HG03565 (cell line): ENCODE measurements at regions not wholly inside any gene's neighbourhood (a gene's known extent, or its start where the extent isn't known, plus 50 kb on each side); places are given as distances from the start of the nearest gene placed in this dataset.
A peak's percentile ranks its signal among the peaks of the same experiment; 100 is the strongest.
"Not testable (repeated sequence)": the region's sequence is repeated elsewhere in the genome, so short reads cannot be mapped to it uniquely, and the experiment has no call there.

Experiments used
- ATAC-seq: cut with Tn5 transposase; IDR thresholded peaks from one replicate; pipeline ENCODE4 v1.9.1; 2021; ENCODE audit warnings: mild to moderate bottlenecking, moderate library complexity; ENCODE audit not compliant: unreplicated experiment

DNA sequence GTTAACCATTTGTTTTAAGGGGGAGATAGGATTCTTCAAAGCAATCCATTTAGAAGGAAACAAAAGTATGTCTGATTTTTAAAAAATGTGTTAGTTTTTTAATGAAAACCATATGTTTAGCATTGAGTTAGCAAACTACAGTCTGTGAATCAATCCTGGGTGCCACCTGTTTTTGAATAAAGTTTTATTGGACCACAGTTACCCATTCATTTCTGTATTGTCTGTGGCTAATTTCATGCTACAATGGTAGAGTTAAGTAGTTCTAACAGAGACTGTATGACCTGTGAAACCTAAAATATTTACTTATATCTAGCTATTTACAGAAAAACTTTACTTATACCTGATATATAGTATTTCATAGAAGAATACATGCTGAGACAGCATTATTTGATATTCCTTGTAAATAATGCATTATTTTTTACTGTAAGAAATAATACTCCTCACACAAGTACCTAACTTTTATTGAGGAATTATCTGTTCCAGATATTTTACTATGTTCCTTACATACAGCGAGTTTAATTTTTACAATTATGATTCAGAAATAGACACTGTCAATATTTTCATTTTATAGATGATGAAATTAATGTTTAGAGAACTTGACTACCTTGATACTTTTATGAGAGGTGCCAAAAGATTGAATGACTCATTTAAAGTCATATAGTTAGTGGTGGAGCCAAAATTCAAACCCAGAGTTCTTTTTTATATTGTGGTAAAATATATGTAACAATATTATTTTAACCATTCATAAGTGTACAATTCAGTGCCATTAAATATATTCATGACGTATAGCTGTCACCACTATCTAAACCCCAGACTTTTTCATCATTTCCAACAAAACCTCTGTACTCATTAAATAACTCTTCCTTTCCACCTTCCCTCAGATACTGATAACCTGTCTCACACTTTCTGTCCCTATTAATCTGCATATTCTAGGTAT lies 122.0 kb downstream of the GLUD2 start:
- ATAC-seq, result no peak

GRCh38 chrX:121172703-121173102 lies 125.3 kb downstream of the GLUD2 start:
- ATAC-seq, result no peak

DNA sequence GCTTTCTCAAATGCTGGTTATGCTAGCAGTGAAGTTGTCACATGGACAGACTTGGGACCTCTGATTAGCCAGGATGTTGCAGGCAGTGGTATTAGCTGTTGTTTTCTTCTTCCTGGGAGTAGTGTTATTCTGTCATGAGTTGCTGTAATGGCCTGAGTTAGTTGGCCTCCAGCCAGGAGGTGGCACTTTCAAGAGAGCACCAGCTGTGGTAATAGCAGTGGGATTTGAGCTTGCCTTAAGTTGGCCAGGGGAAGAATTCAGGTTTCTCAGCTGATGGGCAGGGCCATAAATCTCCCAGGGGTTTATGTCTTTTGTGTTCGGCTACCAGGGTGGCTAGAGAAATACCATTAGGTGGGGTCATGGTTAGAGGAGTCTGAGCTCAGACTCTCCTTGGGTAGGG lies 132.6 kb downstream of the GLUD2 start:
- no peak for ATAC-seq

- no peak for ATAC-seq
Observed at GRCh38 chrX:121191779-121192178, 144.4 kb downstream of the GLUD2 start.

DNA sequence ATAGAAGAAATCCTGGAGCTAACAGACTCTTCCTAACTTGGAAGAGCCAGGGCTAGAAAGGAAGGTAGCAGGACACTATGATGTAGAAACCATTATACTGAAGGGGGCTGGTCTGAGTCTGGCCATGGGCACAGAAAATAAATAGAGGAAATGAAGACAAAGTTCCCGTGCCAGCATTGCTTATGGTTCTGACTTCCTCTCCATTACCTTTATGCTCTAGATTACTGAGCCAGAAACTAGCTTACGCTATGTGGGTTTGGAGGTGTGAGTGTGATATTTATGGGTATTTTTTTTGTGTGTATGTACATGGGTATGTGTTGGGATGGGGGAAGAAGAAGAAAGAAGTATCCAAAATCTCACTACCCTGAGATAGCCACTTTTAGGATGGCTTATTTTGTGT lies 148.3 kb downstream of the GLUD2 start:
- no peak for ATAC-seq

DNA sequence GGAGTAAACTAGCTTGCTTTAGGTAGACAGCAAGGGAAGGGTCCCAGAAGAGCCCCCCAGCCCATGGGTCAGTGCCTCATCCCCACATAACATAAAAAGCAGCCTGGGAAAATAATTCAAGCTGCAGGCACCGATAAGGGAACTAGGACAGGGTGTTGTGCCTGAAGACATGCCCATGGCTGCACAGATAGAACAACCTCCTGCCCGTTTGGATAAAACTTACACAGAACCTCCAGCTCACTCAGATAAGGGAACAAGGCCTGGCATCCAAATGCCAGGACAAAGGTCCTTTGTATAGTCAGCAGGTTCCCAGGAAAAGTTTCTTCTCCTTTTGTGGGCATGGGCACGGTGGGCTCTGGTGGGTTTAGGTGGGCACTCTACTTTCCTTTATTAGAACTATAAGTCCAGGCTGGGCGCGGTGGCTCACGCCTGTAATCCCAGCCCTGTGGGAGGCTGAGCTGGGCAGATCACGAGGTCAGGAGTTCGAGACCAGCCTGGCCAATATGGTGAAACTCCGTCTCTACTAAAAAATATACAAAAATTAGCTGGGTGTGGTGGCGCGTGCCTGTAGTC lies 149.5 kb downstream of the GLUD2 start:
- ATAC-seq, result not testable (repeated sequence)

GRCh38 chrX:121208563-121208962 lies 161.2 kb downstream of the GLUD2 start:
- ATAC-seq, result no peak

DNA sequence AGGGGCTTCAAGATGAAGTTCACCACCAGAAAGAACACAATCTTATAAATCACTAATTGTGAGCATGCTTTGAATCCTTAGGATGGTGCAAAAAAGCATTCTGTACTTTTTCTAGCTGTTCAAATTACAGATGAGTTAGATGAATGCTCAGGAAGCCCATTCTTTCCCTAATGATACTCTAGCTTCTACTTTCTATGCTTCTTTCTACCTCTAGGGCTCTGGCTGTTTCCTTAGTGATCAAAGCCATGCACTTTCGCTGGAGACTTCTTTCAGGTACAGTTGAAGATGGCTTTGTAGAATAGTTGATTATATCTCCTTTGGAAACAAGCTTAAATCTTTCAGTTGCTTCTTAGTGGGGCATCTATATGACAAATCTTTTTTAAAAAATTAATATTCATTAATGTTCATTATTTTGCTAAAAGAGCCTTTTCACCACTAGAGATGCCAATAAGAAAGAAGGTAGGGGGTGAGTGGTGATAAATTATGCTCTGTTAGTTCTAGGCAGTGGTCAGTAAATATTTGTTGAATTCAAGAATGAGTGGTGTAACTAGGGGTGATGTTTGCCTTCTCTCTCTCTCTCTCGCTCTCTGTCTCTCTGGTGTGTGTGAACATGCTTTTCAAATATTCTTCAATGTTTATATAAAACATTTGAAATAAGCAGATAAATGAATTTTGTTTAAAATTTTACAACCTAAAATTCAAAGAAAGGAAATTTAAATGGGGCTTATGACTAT lies 169.4 kb downstream of the GLUD2 start:
- no peak for ATAC-seq

GRCh38 chrX:121221322-121221977 lies 174.0 kb downstream of the GLUD2 start:
- no peak for ATAC-seq

- ATAC-seq, result no peak
Observed at GRCh38 chrX:121227888-121228287, 180.5 kb downstream of the GLUD2 start.

GRCh38 chrX:121231566-121232358 lies 184.4 kb downstream of the GLUD2 start:
- no peak for ATAC-seq

- no peak for ATAC-seq
Observed at GRCh38 chrX:121236040-121236439, 188.6 kb downstream of the GLUD2 start.

GRCh38 chrX:121238093-121238492 lies 190.7 kb downstream of the GLUD2 start:
- ATAC-seq, result no peak

GRCh38 chrX:121244511-121244910 lies 197.1 kb downstream of the GLUD2 start:
- no peak for ATAC-seq

DNA sequence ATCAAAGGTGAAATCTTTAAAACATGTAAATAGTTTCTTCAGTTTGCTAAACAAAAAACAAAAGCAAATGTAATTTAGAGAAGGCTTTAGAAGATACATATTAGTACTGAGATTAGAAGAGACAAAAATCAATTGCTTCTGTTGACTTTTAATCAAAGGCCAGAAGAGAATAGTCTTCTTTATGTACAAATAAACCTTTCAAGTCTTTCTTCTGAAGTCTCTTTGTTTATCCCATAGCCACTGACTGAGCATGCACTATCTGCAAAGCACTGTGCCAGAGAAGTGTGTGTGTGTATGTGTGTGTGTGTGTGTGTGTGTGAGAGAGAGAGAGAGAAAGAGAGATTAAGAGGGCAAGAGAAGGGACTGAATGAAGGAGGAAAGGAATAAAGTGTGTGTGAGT lies 198.4 kb downstream of the GLUD2 start:
- no peak for ATAC-seq

- ATAC-seq, result no peak
Observed at GRCh38 chrX:121254336-121254735, 206.9 kb downstream of the GLUD2 start.

- no peak for ATAC-seq
Observed at GRCh38 chrX:121256647-121257046, 209.2 kb downstream of the GLUD2 start.

DNA sequence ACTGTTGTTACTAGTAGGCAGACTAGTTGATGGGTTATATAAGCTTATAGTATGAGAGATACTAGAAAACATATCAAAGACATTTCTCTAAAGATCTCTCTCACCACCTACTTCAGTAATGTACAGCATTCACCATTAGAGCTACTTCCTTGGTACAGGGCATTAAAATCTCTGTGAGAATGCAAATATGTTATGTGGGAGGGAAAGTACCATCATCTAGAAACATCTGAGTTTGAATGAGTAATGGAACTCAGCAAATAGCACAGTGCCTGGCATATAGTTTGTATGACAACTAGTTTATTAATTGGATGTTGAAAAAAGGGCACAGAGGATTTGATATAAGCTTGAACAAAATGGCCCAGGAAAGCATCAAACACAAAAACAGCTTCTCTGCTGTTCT lies 211.1 kb downstream of the GLUD2 start:
- ATAC-seq, result peak; percentile 55

DNA sequence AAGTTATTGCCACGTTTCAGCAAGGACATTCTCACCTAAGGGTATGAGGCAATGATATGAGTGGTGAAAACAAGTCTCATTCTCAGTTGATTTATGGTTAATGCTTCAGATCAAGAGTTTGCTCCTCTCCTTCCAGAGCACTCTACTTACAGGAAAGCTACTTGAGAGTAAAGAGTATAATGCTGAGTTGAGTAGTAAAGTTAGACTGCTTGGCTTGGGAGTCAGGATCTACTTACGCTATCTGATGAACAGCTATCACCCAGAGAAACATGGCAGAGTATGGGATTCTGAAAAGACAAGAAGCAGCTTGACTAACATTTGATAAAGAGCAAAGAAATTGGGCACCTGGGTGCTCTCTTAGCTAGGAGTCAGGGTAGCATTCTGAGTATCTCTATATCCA lies 211.8 kb downstream of the GLUD2 start:
- ATAC-seq, result no peak

DNA sequence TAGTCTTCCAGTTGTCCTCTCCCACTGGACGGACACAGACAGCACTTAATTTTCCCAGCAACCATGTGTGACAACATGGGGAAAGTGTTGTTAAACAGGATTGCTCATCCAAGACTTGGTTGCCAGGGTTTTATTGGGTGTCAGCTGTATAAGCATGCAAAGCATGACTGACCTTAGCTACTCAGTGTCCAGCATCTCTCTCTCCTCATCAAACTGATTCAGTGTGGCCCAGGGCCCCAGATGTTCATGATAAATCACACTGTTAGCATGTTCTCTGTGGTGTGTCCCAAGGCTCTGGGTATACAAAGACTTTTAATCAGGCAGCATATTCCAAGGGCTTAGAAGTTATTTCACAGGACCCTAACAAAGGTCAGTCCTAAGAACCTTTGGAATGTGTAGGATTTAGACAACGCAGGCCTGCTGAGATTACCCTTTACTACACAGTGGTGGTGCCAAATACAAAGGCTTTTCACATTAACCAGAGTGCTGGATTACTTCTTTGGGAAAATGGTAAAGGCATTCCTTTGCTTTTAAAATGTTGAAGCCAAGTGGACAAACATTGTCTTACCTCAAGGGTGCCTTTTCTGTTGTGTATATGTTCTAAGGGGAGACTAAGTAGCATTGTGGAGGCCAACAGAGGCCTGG lies 213.3 kb downstream of the GLUD2 start:
- ATAC-seq, result no peak
